ENCODE measurements at regions not wholly inside any gene's neighbourhood (a gene's known extent, or its start where the extent isn't known, plus 50 kb on each side); places are given as distances from the start of the nearest gene placed in this dataset.
"Not testable (repeated sequence)": the region's sequence is repeated elsewhere in the genome, so short reads cannot be mapped to it uniquely, and the experiment has no call there.

- not testable (repeated sequence) for ATAC-seq (replicated peaks); DNase-seq; H3K27ac Mint-ChIP-seq; H3K36me3 Mint-ChIP-seq; H3K9me3 Mint-ChIP-seq; H3K4me3 Mint-ChIP-seq
- peaks cover 26 to 44% of the 10 kb centered on the region in 2 donors for H3K4me1 Mint-ChIP-seq
- peaks cover 58 to 69% of the 10 kb centered on the region in 2 donors for H3K27me3 Mint-ChIP-seq
Measured at GRCh38 chr20:50448625-50449403, 61.4 kb upstream of the PTPN1 start.

- peaks cover 3 to 7% of the 10 kb centered on the region in 2 donors for H3K36me3 Mint-ChIP-seq
- peak; percentile 49 to 61 for ATAC-seq (replicated peaks)
- peaks cover 3 to 4% of the 10 kb centered on the region in 2 donors for H3K9me3 Mint-ChIP-seq
- H3K27ac Mint-ChIP-seq: peak overlapping the region; percentile 63
- H3K27me3 Mint-ChIP-seq: peaks cover 61 to 73% of the 10 kb centered on the region in 2 donors
- DNase-seq: no peak
- peak overlapping the region in 1 of 2 donors; percentile 29 for H3K4me3 Mint-ChIP-seq
- H3K4me1 Mint-ChIP-seq: peaks cover 26 to 44% of the 10 kb centered on the region in 2 donors
Measured at GRCh38 chr20:50449738-50450492, 60.3 kb upstream of the PTPN1 start.

GRCh38 chr20:50450493-50450826 is 59.7 kb upstream of the PTPN1 start:
- Mint-ChIP-seq H3K36me3 (peaks cover 3 to 7% of the 10 kb centered on the region in 2 donors), H3K9me3 (peaks cover 3 to 4% of the 10 kb centered on the region in 2 donors), H3K4me3 (peak overlapping the region; percentile 58 to 77), H3K4me1 (peaks cover 23 to 39% of the 10 kb centered on the region in 2 donors), H3K27me3 (peaks cover 61 to 79% of the 10 kb centered on the region in 2 donors), H3K27ac (peak overlapping the region; percentile 16)
- no peak for DNase-seq
- no peak for ATAC-seq (replicated peaks)

- DNase-seq (peak; percentile 56), ATAC-seq (replicated peaks) (peak; percentile 90 to 96)
- Mint-ChIP-seq H3K27me3 (peaks cover 61 to 85% of the 10 kb centered on the region in 2 donors), H3K4me1 (peaks cover 18 to 39% of the 10 kb centered on the region in 2 donors), H3K9me3 (peaks cover 3 to 4% of the 10 kb centered on the region in 2 donors), H3K4me3 (peak overlapping the region; percentile 58 to 77), H3K36me3 (peaks cover 3 to 7% of the 10 kb centered on the region in 2 donors), H3K27ac (peak overlapping the region; percentile 63)
Measured at GRCh38 chr20:50450881-50451752, 59.1 kb upstream of the PTPN1 start.

- not testable (repeated sequence) for H3K9me3 Mint-ChIP-seq; ATAC-seq (replicated peaks); DNase-seq; H3K36me3 Mint-ChIP-seq
- Mint-ChIP-seq H3K4me3 (peak overlapping the region; percentile 58 to 77), H3K27ac (peak overlapping the region; percentile 63), H3K4me1 (peaks cover 19 to 44% of the 10 kb centered on the region in 2 donors), H3K27me3 (peaks cover 59 to 87% of the 10 kb centered on the region in 2 donors)
Measured at GRCh38 chr20:50451792-50452425, 58.3 kb upstream of the PTPN1 start.

GRCh38 chr20:50453533-50454244 is 56.5 kb upstream of the PTPN1 start:
- H3K9me3 Mint-ChIP-seq: peaks cover 1 to 2% of the 10 kb centered on the region in 2 donors
- no peak overlapping the region for H3K4me3 Mint-ChIP-seq
- H3K4me1 Mint-ChIP-seq: peaks cover 20 to 39% of the 10 kb centered on the region in 2 donors
- no peak overlapping the region for H3K27ac Mint-ChIP-seq
- peaks cover 50 to 74% of the 10 kb centered on the region in 2 donors for H3K27me3 Mint-ChIP-seq
- no peak for DNase-seq
- peaks cover 3 to 5% of the 10 kb centered on the region in 2 donors for H3K36me3 Mint-ChIP-seq
- ATAC-seq (replicated peaks): no peak

GRCh38 chr20:50455245-50455644 is 54.9 kb upstream of the PTPN1 start:
- H3K4me3 Mint-ChIP-seq; H3K9me3 Mint-ChIP-seq; ATAC-seq (replicated peaks); H3K36me3 Mint-ChIP-seq; H3K27ac Mint-ChIP-seq; DNase-seq: not testable (repeated sequence)
- peaks cover 43 to 75% of the 10 kb centered on the region in 2 donors for H3K27me3 Mint-ChIP-seq
- H3K4me1 Mint-ChIP-seq: peaks cover 16 to 29% of the 10 kb centered on the region in 2 donors

GRCh38 chr20:50455656-50456451 is 54.3 kb upstream of the PTPN1 start:
- H3K36me3 Mint-ChIP-seq: peaks cover 0 to 3% of the 10 kb centered on the region in 2 donors
- DNase-seq (no peak), ATAC-seq (replicated peaks) (no peak)
- H3K9me3 Mint-ChIP-seq: no peaks in the 10 kb centered on the region
- no peak overlapping the region for H3K4me3 Mint-ChIP-seq
- no peak overlapping the region for H3K27ac Mint-ChIP-seq
- peaks cover 15 to 30% of the 10 kb centered on the region in 2 donors for H3K4me1 Mint-ChIP-seq
- H3K27me3 Mint-ChIP-seq: peaks cover 39 to 77% of the 10 kb centered on the region in 2 donors

- Mint-ChIP-seq H3K9me3 (no peaks in the 10 kb centered on the region), H3K4me1 (peaks cover 9 to 24% of the 10 kb centered on the region in 2 donors), H3K36me3 (peaks cover 0 to 3% of the 10 kb centered on the region in 2 donors), H3K27me3 (peaks cover 35 to 74% of the 10 kb centered on the region in 2 donors), H3K4me3 (no peak overlapping the region), H3K27ac (no peak overlapping the region)
- ATAC-seq (replicated peaks) (no peak), DNase-seq (no peak)
Measured at GRCh38 chr20:50456452-50457324, 53.5 kb upstream of the PTPN1 start.

- Mint-ChIP-seq H3K27me3 (peaks cover 18 to 53% of the 10 kb centered on the region in 2 donors), H3K36me3 (peaks cover 0 to 3% of the 10 kb centered on the region in 2 donors), H3K4me1 (peaks cover 9 to 24% of the 10 kb centered on the region in 2 donors), H3K4me3 (no peak overlapping the region), H3K27ac (no peak overlapping the region), H3K9me3 (no peaks in the 10 kb centered on the region)
- no peak for ATAC-seq (replicated peaks)
- DNase-seq: no peak
Measured at GRCh38 chr20:50459124-50459918, 50.9 kb upstream of the PTPN1 start.

- no peak for ATAC-seq (replicated peaks)
- Mint-ChIP-seq H3K36me3 (peaks cover 0 to 3% of the 10 kb centered on the region in 2 donors), H3K4me1 (peaks cover 12 to 27% of the 10 kb centered on the region in 2 donors), H3K27ac (no peak overlapping the region), H3K27me3 (peaks cover 18 to 46% of the 10 kb centered on the region in 2 donors), H3K4me3 (no peak overlapping the region), H3K9me3 (no peaks in the 10 kb centered on the region)
- DNase-seq: no peak
Measured at GRCh38 chr20:50460115-50460607, 50.0 kb upstream of the PTPN1 start.
